ENCODE measurements at regions not wholly inside any gene's neighbourhood (a gene's known extent, or its start where the extent isn't known, plus 50 kb on each side); places are given as distances from the start of the nearest gene placed in this dataset.

- TF ChIP-seq POLR2AphosphoS5 (IDR thresholded peaks at IDR 0.05) (no peak), CTCF (IDR thresholded peaks at IDR 0.05) (no peak), POLR2A (IDR thresholded peaks at IDR 0.05) (no peak)
Measured at GRCh38 chr4:17276776-17277175, 235.1 kb downstream of the QDPR start.

All from breast epithelium (tissue), 3 donors.